ENCODE measurements at regions not wholly inside any gene's neighbourhood (a gene's known extent, or its start where the extent isn't known, plus 50 kb on each side); places are given as distances from the start of the nearest gene placed in this dataset.

GRCh38 chr2:8242739-8243138 is 439.1 kb upstream of the ID2 start:
- WGBS (ENCODE audit: missing lambda C conversion rate), result 55% methylated on average over 2 of the region's 2 CpGs
- FAIRE-seq (no peak), DNase-seq (ENCODE audit: low read depth in 1 of 2, low spot score in 1 of 2) (no peak), ATAC-seq (no peak)
- Histone ChIP-seq H3K4me1 (no peaks in the 10 kb centered on the region), H3K27ac (no peak overlapping the region), H3K4me2 (no peak overlapping the region), H3K9me3 (peaks cover 32% of the 10 kb centered on the region), H3K4me3 (no peak overlapping the region)
- ChIA-PET POLR2A (no interaction called here), CTCF (interaction anchor here (0.9 kb wide), 1 partner anchor 95 kb away, joined by 3 read pairs; no protein-coding TSS in a partner anchor)
- TF ChIP-seq CHD4 (IDR thresholded peaks at IDR 0.05; ENCODE audit: borderline replicate concordance) (no peak), TFCP2L1 (CRISPR knock-in tag; IDR thresholded peaks at IDR 0.05) (no peak), KDM5A (IDR thresholded peaks at IDR 0.05) (no peak)

GRCh38 chr2:8243748-8244400 is 438.0 kb upstream of the ID2 start:
- 52% methylated on average over 5 of the region's 5 CpGs for WGBS (ENCODE audit: missing lambda C conversion rate)
- FAIRE-seq (no peak), ATAC-seq (no peak), DNase-seq (ENCODE audit: low read depth in 1 of 2, low spot score in 1 of 2) (no peak)
- ChIA-PET CTCF (no interaction called here), POLR2A (no interaction called here)
- Histone ChIP-seq H3K27ac (no peak overlapping the region), H3K4me1 (no peaks in the 10 kb centered on the region), H3K4me2 (no peak overlapping the region), H3K9me3 (peaks cover 32% of the 10 kb centered on the region), H3K4me3 (no peak overlapping the region)
- no peak for TF ChIP-seq RCOR1 (IDR thresholded peaks at IDR 0.05; ENCODE audit: low read depth, low read length)
- no peak for TF ChIP-seq PHF8 (IDR thresholded peaks at IDR 0.05; ENCODE audit: borderline replicate concordance, low read depth)
- TF ChIP-seq MAZ (IDR thresholded peaks at IDR 0.05; ENCODE audit: borderline replicate concordance, low read depth, low read length), result no peak
- TF ChIP-seq FOSL2 (IDR thresholded peaks at IDR 0.05), result no peak
- no peak for TF ChIP-seq FOSL2 (CRISPR knock-in tag; IDR thresholded peaks at IDR 0.05)
- TF ChIP-seq EP300 (IDR thresholded peaks at IDR 0.05), result no peak
- TF ChIP-seq SREBF2 (IDR thresholded peaks at IDR 0.05), result no peak
- no peak for TF ChIP-seq FOXS1 (CRISPR knock-in tag; IDR thresholded peaks at IDR 0.05)
- TF ChIP-seq TP53 (CRISPR knock-in tag; IDR thresholded peaks at IDR 0.05), result no peak
- TF ChIP-seq ZFP36 (IDR thresholded peaks at IDR 0.05; ENCODE audit: borderline replicate concordance, partially characterized antibody), result no peak
- TF ChIP-seq ZC3H11A (IDR thresholded peaks at IDR 0.05), result no peak
- no peak for TF ChIP-seq MYC (IDR thresholded peaks at IDR 0.05; ENCODE audit: borderline replicate concordance, low read length)
- TF ChIP-seq POLR2AphosphoS2 (conservative IDR thresholded peaks at IDR 0.05; ENCODE audit: low read length), result no peak

- WGBS (ENCODE audit: missing lambda C conversion rate), result 4% methylated on average over 2 of the region's 2 CpGs
- Histone ChIP-seq H3K4me1 (no peaks in the 10 kb centered on the region), H3K9me3 (peaks cover 32% of the 10 kb centered on the region), H3K27ac (no peak overlapping the region), H3K4me3 (no peak overlapping the region), H3K4me2 (no peak overlapping the region)
- ChIA-PET CTCF (no interaction called here), POLR2A (no interaction called here)
- TF ChIP-seq ZNF302 (CRISPR knock-in tag; IDR thresholded peaks at IDR 0.05) (no peak), MAZ (IDR thresholded peaks at IDR 0.05; ENCODE audit: borderline replicate concordance, low read depth, low read length) (no peak), EHMT2 (IDR thresholded peaks at IDR 0.05; ENCODE audit: low read depth) (no peak), TFCP2L1 (CRISPR knock-in tag; IDR thresholded peaks at IDR 0.05) (no peak), FOSL2 (IDR thresholded peaks at IDR 0.05) (no peak), FOSL2 (CRISPR knock-in tag; IDR thresholded peaks at IDR 0.05) (no peak)
- ATAC-seq (no peak), FAIRE-seq (no peak), DNase-seq (ENCODE audit: low read depth in 1 of 2, low spot score in 1 of 2) (no peak)
These were observed 437.2 kb upstream of the ID2 start for GRCh38 chr2:8244639-8245038.

- TF ChIP-seq CHD4 (IDR thresholded peaks at IDR 0.05; ENCODE audit: borderline replicate concordance), result no peak
- no peak for TF ChIP-seq E2F6 (IDR thresholded peaks at IDR 0.05; ENCODE audit: borderline replicate concordance, low read depth)
- TF ChIP-seq TP53 (CRISPR knock-in tag; IDR thresholded peaks at IDR 0.05), result no peak
- TF ChIP-seq ZNF302 (CRISPR knock-in tag; IDR thresholded peaks at IDR 0.05), result no peak
- Histone ChIP-seq H3K4me1 (no peaks in the 10 kb centered on the region), H3K4me2 (no peak overlapping the region), H3K4me3 (no peak overlapping the region), H3K9me3 (peaks cover 41% of the 10 kb centered on the region), H3K27ac (no peak overlapping the region)
- FAIRE-seq (no peak), DNase-seq (ENCODE audit: low read depth in 1 of 2, low spot score in 1 of 2) (no peak), ATAC-seq (no peak)
- POLR2A ChIA-PET, result no interaction called here
- CTCF ChIA-PET, result no interaction called here
- WGBS (ENCODE audit: missing lambda C conversion rate), result 90% methylated on average over 3 of the region's 3 CpGs
These were observed 435.7 kb upstream of the ID2 start for GRCh38 chr2:8246137-8246536.
